Hypothalamus (tissue), 51 donors: ENCODE measurements at regions not wholly inside any gene's neighbourhood (a gene's known extent, or its start where the extent isn't known, plus 50 kb on each side); places are given as distances from the start of the nearest gene placed in this dataset.

Experiments
- DNase-seq, 51 donors: peaks; one replicate each; lab custom pipeline; 2025; lab: John Stamatoyannopoulos, UW

GRCh38 chr7:81607987-81608386, 161.9 kb downstream of the HGF start:
- DNase-seq: no peak

- DNase-seq: no peak
These were observed 163.6 kb downstream of the HGF start for GRCh38 chr7:81606078-81606863.

GRCh38 chr7:81605493-81605892, 164.4 kb downstream of the HGF start:
- no peak for DNase-seq

GRCh38 chr7:81604808-81605174, 165.1 kb downstream of the HGF start:
- DNase-seq: no peak

GRCh38 chr7:81604075-81604807, 165.6 kb downstream of the HGF start:
- DNase-seq: no peak

GRCh38 chr7:81600608-81601007, 169.2 kb downstream of the HGF start:
- DNase-seq: no peak

GRCh38 chr7:81598951-81599350, 170.9 kb downstream of the HGF start:
- no peak for DNase-seq

- DNase-seq: no peak
These were observed 175.1 kb downstream of the HGF start for GRCh38 chr7:81594767-81595166.

GRCh38 chr7:81590131-81590530, 179.7 kb downstream of the HGF start:
- DNase-seq: no peak

- no peak for DNase-seq
These were observed 185.2 kb downstream of the HGF start for GRCh38 chr7:81584667-81585066.

GRCh38 chr7:81583882-81584533, 185.8 kb downstream of the HGF start:
- DNase-seq: no peak

- DNase-seq: no peak
These were observed 186.8 kb downstream of the HGF start for GRCh38 chr7:81583090-81583489.

GRCh38 chr7:81577642-81578340, 192.1 kb downstream of the HGF start:
- no peak for DNase-seq

GRCh38 chr7:81574723-81575326, 195.0 kb downstream of the HGF start:
- DNase-seq: no peak

GRCh38 chr7:81573932-81574331, 195.9 kb downstream of the HGF start:
- no peak for DNase-seq

- no peak for DNase-seq
These were observed 196.7 kb downstream of the HGF start for GRCh38 chr7:81573128-81573527.

GRCh38 chr7:81562581-81562980, 207.3 kb downstream of the HGF start:
- DNase-seq: no peak

- no peak for DNase-seq
These were observed 209.1 kb downstream of the HGF start for GRCh38 chr7:81560708-81561107.

GRCh38 chr7:81549484-81550016, 220.3 kb downstream of the HGF start:
- DNase-seq: no peak

- DNase-seq: no peak
These were observed 234.9 kb downstream of the HGF start for GRCh38 chr7:81534996-81535395.
